GM21528 (cell line): ENCODE measurements at regions not wholly inside any gene's neighbourhood (a gene's known extent, or its start where the extent isn't known, plus 50 kb on each side); places are given as distances from the start of the nearest gene placed in this dataset.

Experiments
- ATAC-seq: cut with Tn5 transposase; IDR thresholded peaks from one replicate; pipeline ENCODE4 v1.9.1; 2021; ENCODE audit warnings: mild to moderate bottlenecking, moderate library complexity; ENCODE audit not compliant: unreplicated experiment, low FRiP score

- no peak for ATAC-seq
Measured at GRCh38 chr2:16466821-16467151, 198.8 kb downstream of the CYRIA start.

GRCh38 chr2:16466133-16466820, 199.4 kb downstream of the CYRIA start:
- ATAC-seq, result no peak

GRCh38 chr2:16464641-16465040, 201.0 kb downstream of the CYRIA start:
- no peak for ATAC-seq

GRCh38 chr2:16462958-16463357, 202.7 kb downstream of the CYRIA start:
- no peak for ATAC-seq

- no peak for ATAC-seq
Measured at GRCh38 chr2:16461672-16462071, 204.0 kb downstream of the CYRIA start.

GRCh38 chr2:16459606-16460005, 206.0 kb downstream of the CYRIA start:
- no peak for ATAC-seq

GRCh38 chr2:16454621-16455020, 211.0 kb downstream of the CYRIA start:
- ATAC-seq, result no peak

- no peak for ATAC-seq
Measured at GRCh38 chr2:16452123-16452522, 213.5 kb downstream of the CYRIA start.

GRCh38 chr2:16446706-16447105, 218.9 kb downstream of the CYRIA start:
- ATAC-seq, result no peak

GRCh38 chr2:16442971-16443370, 222.7 kb downstream of the CYRIA start:
- ATAC-seq, result no peak

- no peak for ATAC-seq
Measured at GRCh38 chr2:16441431-16441830, 224.2 kb downstream of the CYRIA start.

- ATAC-seq, result no peak
Measured at GRCh38 chr2:16440898-16441297, 224.7 kb downstream of the CYRIA start.

GRCh38 chr2:16438613-16439321, 226.9 kb downstream of the CYRIA start:
- ATAC-seq, result no peak

- no peak for ATAC-seq
Measured at GRCh38 chr2:16437189-16437588, 228.4 kb downstream of the CYRIA start.

GRCh38 chr2:16434393-16434792, 231.2 kb downstream of the CYRIA start:
- ATAC-seq, result no peak

- ATAC-seq, result no peak
Measured at GRCh38 chr2:16430846-16431245, 234.8 kb downstream of the CYRIA start.

GRCh38 chr2:16429431-16430145, 236.0 kb downstream of the CYRIA start:
- no peak for ATAC-seq

GRCh38 chr2:16429002-16429401, 236.6 kb downstream of the CYRIA start:
- no peak for ATAC-seq

- ATAC-seq, result no peak
Measured at GRCh38 chr2:16425462-16426336, 239.9 kb downstream of the CYRIA start.

- no peak for ATAC-seq
Measured at GRCh38 chr2:16420421-16420820, 245.2 kb downstream of the CYRIA start.

GRCh38 chr2:16417726-16418125, 247.9 kb downstream of the CYRIA start:
- ATAC-seq, result no peak
